ENCODE measurements at regions not wholly inside any gene's neighbourhood (a gene's known extent, or its start where the extent isn't known, plus 50 kb on each side); places are given as distances from the start of the nearest gene placed in this dataset.

GRCh38 chr12:48286665-48287064 lies 64.1 kb downstream of the ZNF641 start:
- ATAC-seq (peak; percentile 26), DNase-seq (no peak)
- H3K36me3 ChIP-seq (ENCODE audit: control insufficient read depth in 2 of 3, insufficient read depth in 3 of 3, low read length in 3 of 3) = no peaks in the 10 kb centered on the region
- H3K4me1 Mint-ChIP-seq = peaks cover 10 to 23% (median 19%) of the 10 kb centered on the region in 7 donors
- no peak overlapping the region for H3K4me3 ChIP-seq (ENCODE audit: low read length)
- H3K27ac Mint-ChIP-seq = peak overlapping the region; percentile 71 to 95 (median 88)
- H3K36me3 Mint-ChIP-seq = peaks cover 0 to 4% (median 0%) of the 10 kb centered on the region in 5 donors
- CTCF ChIA-PET = interaction anchor here (1.1 to 1.5 kb wide), 2 partner anchors 10 to 88 kb away, joined by 4 to 6 read pairs; no protein-coding TSS in a partner anchor
- H3K4me3 Mint-ChIP-seq = peak overlapping the region in 6 of 10 donors; percentile 8 to 74 (median 57)
- intact Hi-C loops (cut with micrococcal nuclease) = loop anchor here in 1 of 2 donors (1.0 kb wide), 3 partner anchors 64 to 168 kb away; partner anchors contain the start of gene ZNF641
- H3K27me3 ChIP-seq (ENCODE audit: control insufficient read depth in 2 of 2, insufficient read depth in 2 of 2, low read length in 2 of 2) = no peaks in the 10 kb centered on the region
- peaks cover 0 to 11% (median 2%) of the 10 kb centered on the region in 11 donors for H3K9me3 Mint-ChIP-seq
- POLR2A ChIA-PET = interaction anchor here (1.8 to 2.4 kb wide), 2 partner anchors 63 to 88 kb away, joined by 6 read pairs; partner anchors contain the start of gene ZNF641
- H3K9me3 ChIP-seq (ENCODE audit: control insufficient read depth in 2 of 3, low read length in 3 of 3) = no peaks in the 10 kb centered on the region
- H3K27me3 Mint-ChIP-seq = peaks cover 0 to 12% (median 0%) of the 10 kb centered on the region in 5 donors
- peaks cover 12 to 14% of the 10 kb centered on the region in 2 donors for H3K4me1 ChIP-seq (ENCODE audit: control insufficient read depth in 2 of 2, insufficient read depth in 2 of 2, low read length in 2 of 2)
- no peak overlapping the region for H3K27ac ChIP-seq (ENCODE audit: low read depth, low read length)

GRCh38 chr12:48285751-48286650 lies 64.7 kb downstream of the ZNF641 start:
- H3K27ac Mint-ChIP-seq = peak overlapping the region; percentile 71 to 95 (median 88)
- H3K4me3 Mint-ChIP-seq = peak overlapping the region in 9 of 10 donors; percentile 8 to 74 (median 42)
- intact Hi-C loops (cut with micrococcal nuclease) = loop anchor here in 1 of 2 donors (1.0 kb wide), 3 partner anchors 64 to 168 kb away; partner anchors contain the start of gene ZNF641
- no peaks in the 10 kb centered on the region for H3K27me3 ChIP-seq (ENCODE audit: control insufficient read depth in 2 of 2, insufficient read depth in 2 of 2, low read length in 2 of 2)
- ATAC-seq = peak; percentile 79
- peaks cover 10 to 23% (median 19%) of the 10 kb centered on the region in 7 donors for H3K4me1 Mint-ChIP-seq
- H3K9me3 Mint-ChIP-seq = peaks cover 0 to 11% (median 2%) of the 10 kb centered on the region in 11 donors
- CTCF ChIA-PET = interaction anchor here (1.5 kb wide), 1 partner anchor 87 kb away, joined by 6 read pairs; no protein-coding TSS in a partner anchor
- POLR2A ChIA-PET = interaction anchor here (0.7 to 2.4 kb wide), 3 partner anchors 12 to 87 kb away, joined by 4 to 6 read pairs (median 6); partner anchors contain the start of gene ZNF641
- peak in 7 of 9 donors; percentile 33 to 74 (median 59) for DNase-seq
- H3K36me3 ChIP-seq (ENCODE audit: control insufficient read depth in 2 of 3, insufficient read depth in 3 of 3, low read length in 3 of 3) = no peaks in the 10 kb centered on the region
- H3K36me3 Mint-ChIP-seq = peaks cover 0 to 4% (median 0%) of the 10 kb centered on the region in 5 donors
- H3K4me1 ChIP-seq (ENCODE audit: control insufficient read depth in 2 of 2, insufficient read depth in 2 of 2, low read length in 2 of 2) = peaks cover 12 to 14% of the 10 kb centered on the region in 2 donors
- H3K4me3 ChIP-seq (ENCODE audit: low read length) = no peak overlapping the region
- H3K9me3 ChIP-seq (ENCODE audit: control insufficient read depth in 2 of 3, low read length in 3 of 3) = no peaks in the 10 kb centered on the region
- H3K27me3 Mint-ChIP-seq = peaks cover 0 to 12% (median 0%) of the 10 kb centered on the region in 5 donors
- peak overlapping the region; percentile 1 for H3K27ac ChIP-seq (ENCODE audit: low read depth, low read length)

DNA sequence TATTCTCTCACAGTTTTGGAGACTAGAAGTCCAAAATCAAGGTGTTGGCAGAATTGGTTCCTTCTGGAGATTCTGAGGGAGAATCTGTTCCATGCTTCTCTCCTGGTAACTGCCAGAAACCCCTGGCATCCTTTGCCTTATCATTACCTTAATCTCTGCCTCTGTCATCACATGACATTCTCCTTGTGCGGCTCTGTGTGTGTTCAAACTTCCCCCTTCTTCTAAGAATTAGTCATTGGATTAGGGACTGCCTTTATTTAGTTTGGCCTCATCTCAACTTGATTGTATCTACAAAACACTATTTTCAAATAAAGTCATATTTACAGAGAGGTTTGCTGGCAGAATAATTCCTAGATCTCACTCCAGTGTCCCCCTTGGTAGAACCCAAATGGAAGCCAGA lies 68.9 kb downstream of the ZNF641 start:
- peaks cover 0 to 10% (median 6%) of the 10 kb centered on the region in 5 donors for H3K27me3 Mint-ChIP-seq
- intact Hi-C loops (cut with micrococcal nuclease) = no loop called here

GRCh38 chr12:48280572-48280971 lies 70.1 kb downstream of the ZNF641 start:
- H3K9me3 Mint-ChIP-seq = peaks cover 0 to 29% (median 15%) of the 10 kb centered on the region in 11 donors

More for the DNA sequence above, 68.9 kb downstream of the ZNF641 start:
- H3K4me3 Mint-ChIP-seq = no peak overlapping the region
- ATAC-seq (no peak), DNase-seq (no peak)
- no peak overlapping the region for H3K27ac Mint-ChIP-seq
- no peak overlapping the region for H3K27ac ChIP-seq (ENCODE audit: low read depth, low read length)
- H3K36me3 Mint-ChIP-seq = peaks cover 0 to 14% (median 1%) of the 10 kb centered on the region in 5 donors
- H3K9me3 ChIP-seq (ENCODE audit: control insufficient read depth in 2 of 3, low read length in 3 of 3) = no peaks in the 10 kb centered on the region
- peaks cover 0 to 20% (median 11%) of the 10 kb centered on the region in 11 donors for H3K9me3 Mint-ChIP-seq
- H3K4me1 ChIP-seq (ENCODE audit: control insufficient read depth in 2 of 2, insufficient read depth in 2 of 2, low read length in 2 of 2) = peaks cover 12 to 14% of the 10 kb centered on the region in 2 donors
- peaks cover 12 to 18% (median 14%) of the 10 kb centered on the region in 7 donors for H3K4me1 Mint-ChIP-seq
- no peak overlapping the region for H3K4me3 ChIP-seq (ENCODE audit: low read length)
- ChIA-PET CTCF (no interaction called here), POLR2A (no interaction called here)
- no peaks in the 10 kb centered on the region for H3K36me3 ChIP-seq (ENCODE audit: control insufficient read depth in 2 of 3, insufficient read depth in 3 of 3, low read length in 3 of 3)
- no peaks in the 10 kb centered on the region for H3K27me3 ChIP-seq (ENCODE audit: control insufficient read depth in 2 of 2, insufficient read depth in 2 of 2, low read length in 2 of 2)

DNA sequence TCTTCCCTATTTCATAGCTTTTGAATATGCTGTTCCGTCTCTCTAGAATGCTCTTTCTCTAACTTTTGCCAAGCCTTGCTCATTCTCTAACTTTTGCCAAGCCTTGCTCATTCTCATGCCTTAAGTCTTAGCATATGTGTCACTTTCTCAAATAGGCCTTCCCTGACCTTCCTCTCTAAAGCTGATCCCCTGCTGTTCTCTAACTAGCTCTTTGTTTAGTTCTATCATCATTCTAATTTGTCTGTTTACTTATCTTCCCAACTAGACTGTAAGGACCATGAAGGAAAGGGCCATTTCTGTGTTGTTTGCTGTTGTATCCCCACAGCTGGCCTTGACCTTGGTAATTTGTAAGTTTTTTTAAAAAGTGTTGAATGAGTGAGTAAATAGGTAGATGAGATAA lies 71.1 kb downstream of the ZNF641 start:
- POLR2A ChIA-PET = no interaction called here

More at GRCh38 chr12:48280572-48280971, 70.1 kb downstream of the ZNF641 start:
- no peak for DNase-seq
- H3K36me3 Mint-ChIP-seq = peaks cover under 1 to 23% (median 9%) of the 10 kb centered on the region in 5 donors
- no peak overlapping the region for H3K27ac Mint-ChIP-seq
- peaks cover 1 to 6% (median 3%) of the 10 kb centered on the region in 7 donors for H3K4me1 Mint-ChIP-seq
- Histone ChIP-seq H3K36me3 (ENCODE audit: control insufficient read depth in 2 of 3, insufficient read depth in 3 of 3, low read length in 3 of 3) (no peaks in the 10 kb centered on the region), H3K4me3 (ENCODE audit: low read length) (no peak overlapping the region), H3K9me3 (ENCODE audit: control insufficient read depth in 2 of 3, low read length in 3 of 3) (no peaks in the 10 kb centered on the region), H3K27me3 (ENCODE audit: control insufficient read depth in 2 of 2, insufficient read depth in 2 of 2, low read length in 2 of 2) (no peaks in the 10 kb centered on the region), H3K27ac (ENCODE audit: low read depth, low read length) (no peak overlapping the region), H3K4me1 (ENCODE audit: control insufficient read depth in 2 of 2, insufficient read depth in 2 of 2, low read length in 2 of 2) (peaks cover under 1 to 2% of the 10 kb centered on the region in 2 donors)
- peaks cover 4 to 16% (median 8%) of the 10 kb centered on the region in 5 donors for H3K27me3 Mint-ChIP-seq
- intact Hi-C loops (cut with micrococcal nuclease) = no loop called here
- H3K4me3 Mint-ChIP-seq = no peak overlapping the region
- ATAC-seq = no peak
- POLR2A ChIA-PET = no interaction called here
- CTCF ChIA-PET = no interaction called here

GRCh38 chr12:48279101-48279500 lies 71.6 kb downstream of the ZNF641 start:
- CTCF ChIA-PET = no interaction called here
- DNase-seq (no peak), ATAC-seq (peak; percentile 75)
- Mint-ChIP-seq H3K4me3 (no peak overlapping the region), H3K27ac (no peak overlapping the region), H3K27me3 (peaks cover 5 to 24% (median 11%) of the 10 kb centered on the region in 5 donors), H3K36me3 (peaks cover 3 to 33% (median 18%) of the 10 kb centered on the region in 5 donors), H3K4me1 (peaks cover 0 to 2% (median 0%) of the 10 kb centered on the region in 7 donors), H3K9me3 (peaks cover 0 to 40% (median 24%) of the 10 kb centered on the region in 11 donors)
- Histone ChIP-seq H3K4me3 (ENCODE audit: low read length) (no peak overlapping the region), H3K4me1 (ENCODE audit: control insufficient read depth in 2 of 2, insufficient read depth in 2 of 2, low read length in 2 of 2) (no peaks in the 10 kb centered on the region), H3K36me3 (ENCODE audit: control insufficient read depth in 2 of 3, insufficient read depth in 3 of 3, low read length in 3 of 3) (no peaks in the 10 kb centered on the region), H3K9me3 (ENCODE audit: control insufficient read depth in 2 of 3, low read length in 3 of 3) (no peaks in the 10 kb centered on the region), H3K27ac (ENCODE audit: low read depth, low read length) (no peak overlapping the region), H3K27me3 (ENCODE audit: control insufficient read depth in 2 of 2, insufficient read depth in 2 of 2, low read length in 2 of 2) (no peaks in the 10 kb centered on the region)
- POLR2A ChIA-PET = no interaction called here
- intact Hi-C loops (cut with micrococcal nuclease) = no loop called here

More for the DNA sequence above, 71.1 kb downstream of the ZNF641 start:
- no peaks in the 10 kb centered on the region for H3K4me1 ChIP-seq (ENCODE audit: control insufficient read depth in 2 of 2, insufficient read depth in 2 of 2, low read length in 2 of 2)
- no peaks in the 10 kb centered on the region for H3K36me3 ChIP-seq (ENCODE audit: control insufficient read depth in 2 of 3, insufficient read depth in 3 of 3, low read length in 3 of 3)
- Mint-ChIP-seq H3K27ac (no peak overlapping the region), H3K27me3 (peaks cover 5 to 23% (median 11%) of the 10 kb centered on the region in 5 donors), H3K9me3 (peaks cover 0 to 38% (median 22%) of the 10 kb centered on the region in 11 donors), H3K4me1 (peaks cover 0 to 2% (median 0%) of the 10 kb centered on the region in 7 donors), H3K4me3 (no peak overlapping the region), H3K36me3 (peaks cover 3 to 33% (median 18%) of the 10 kb centered on the region in 5 donors)
- H3K4me3 ChIP-seq (ENCODE audit: low read length) = no peak overlapping the region
- H3K27ac ChIP-seq (ENCODE audit: low read depth, low read length) = no peak overlapping the region
- ATAC-seq (no peak), DNase-seq (no peak)
- H3K27me3 ChIP-seq (ENCODE audit: control insufficient read depth in 2 of 2, insufficient read depth in 2 of 2, low read length in 2 of 2) = no peaks in the 10 kb centered on the region
- intact Hi-C loops (cut with micrococcal nuclease) = no loop called here
- no peaks in the 10 kb centered on the region for H3K9me3 ChIP-seq (ENCODE audit: control insufficient read depth in 2 of 3, low read length in 3 of 3)
- CTCF ChIA-PET = no interaction called here
